ENCODE measurements at regions not wholly inside any gene's neighbourhood (a gene's known extent, or its start where the extent isn't known, plus 50 kb on each side); places are given as distances from the start of the nearest gene placed in this dataset.
"Not testable (repeated sequence)": the region's sequence is repeated elsewhere in the genome, so short reads cannot be mapped to it uniquely, and the experiment has no call there.

DNA sequence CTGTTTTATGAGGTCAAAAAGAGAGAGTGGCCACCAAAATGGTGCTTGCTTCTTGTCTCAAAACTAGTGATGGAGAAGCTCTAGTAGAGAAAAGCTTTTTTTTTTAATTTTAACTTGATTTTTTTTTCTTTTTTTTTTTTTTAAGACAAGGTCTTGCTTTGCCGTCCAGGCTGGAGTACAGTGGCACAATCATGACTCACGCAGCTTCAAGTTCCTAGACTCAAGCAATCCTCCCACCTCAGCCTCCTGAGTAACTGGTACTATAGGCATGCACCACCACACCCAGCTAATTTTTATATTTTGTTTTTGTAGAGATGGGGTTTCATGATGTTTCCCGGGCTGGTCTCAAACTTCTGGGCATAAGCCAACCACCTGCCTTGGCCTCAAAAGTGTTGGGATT is 279.0 kb downstream of the TBC1D4 start:
- no peaks in the 10 kb centered on the region for H3K9me3 Mint-ChIP-seq
- H3K4me1 Mint-ChIP-seq, result no peaks in the 10 kb centered on the region
- H3K4me3 Mint-ChIP-seq, result no peak overlapping the region
- POLR2A ChIA-PET, result no interaction called here
- no peaks in the 10 kb centered on the region for H3K36me3 Mint-ChIP-seq (ENCODE audit: low read depth)
- H3K27me3 Mint-ChIP-seq, result peaks cover 14% of the 10 kb centered on the region
- no peak for DNase-seq
- no peak overlapping the region for H3K27ac Mint-ChIP-seq
- CTCF ChIA-PET, result interaction anchor here (0.9 kb wide), 1 partner anchor 17 kb away, joined by 3 read pairs; no protein-coding TSS in a partner anchor

DNA sequence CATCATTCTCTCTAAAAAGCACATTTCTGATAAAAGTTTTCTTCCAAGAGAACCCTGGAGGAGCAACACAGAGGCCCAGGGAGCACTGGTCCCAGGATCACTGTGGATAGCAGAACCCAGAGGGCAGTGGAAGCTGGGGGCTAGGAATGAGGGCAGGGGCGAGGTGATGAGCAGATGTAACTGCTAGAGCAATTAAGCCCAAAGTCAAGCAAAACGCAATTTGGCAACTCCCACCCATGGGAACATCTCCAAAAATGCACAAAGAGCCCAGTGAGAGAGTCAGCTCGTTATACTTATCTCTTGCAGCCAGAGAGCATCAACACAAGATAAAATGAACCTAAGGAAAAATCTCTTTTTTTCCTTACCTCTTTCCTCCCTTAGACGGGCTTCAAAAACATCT is 284.2 kb downstream of the TBC1D4 start:
- ChIA-PET CTCF (no interaction called here), POLR2A (no interaction called here)
- DNase-seq, result no peak
- Mint-ChIP-seq H3K9me3 (no peaks in the 10 kb centered on the region), H3K36me3 (ENCODE audit: low read depth) (no peaks in the 10 kb centered on the region), H3K4me3 (no peak overlapping the region), H3K27ac (no peak overlapping the region), H3K4me1 (no peaks in the 10 kb centered on the region), H3K27me3 (peaks cover 19% of the 10 kb centered on the region)

DNA sequence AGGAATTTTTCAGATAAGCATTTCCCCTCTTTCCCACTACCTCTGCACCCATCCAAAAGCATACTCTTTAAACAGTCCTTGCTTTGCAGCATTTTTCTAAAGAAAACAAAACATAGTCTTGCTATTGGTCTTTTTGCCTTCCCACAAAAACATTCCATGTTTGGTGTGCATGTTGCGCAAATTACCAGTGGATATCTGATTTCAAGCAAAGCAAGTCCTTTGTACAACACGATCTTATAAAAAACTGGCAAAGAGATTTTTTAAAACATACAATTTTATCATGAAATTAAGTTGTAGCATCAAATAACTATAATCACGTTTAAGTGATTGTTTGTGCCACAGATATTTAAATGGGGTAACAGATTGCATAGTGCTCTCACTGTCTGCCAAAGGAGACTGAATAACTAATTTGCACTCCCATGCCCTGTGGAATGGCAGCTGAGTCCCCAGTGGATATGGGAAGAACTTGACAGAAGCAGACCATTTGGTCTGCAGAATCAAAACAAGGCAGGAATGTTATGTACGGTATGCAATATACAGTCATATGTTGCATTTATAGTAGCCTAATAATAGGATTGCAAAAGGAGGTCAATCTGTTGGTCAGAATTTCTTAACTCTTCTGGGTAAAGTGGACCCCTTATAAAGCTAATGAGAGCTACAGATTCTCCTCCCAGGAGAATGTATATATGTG is 285.7 kb downstream of the TBC1D4 start:
- POLR2A ChIA-PET, result no interaction called here
- Mint-ChIP-seq H3K9me3 (no peaks in the 10 kb centered on the region), H3K27me3 (peaks cover 19% of the 10 kb centered on the region), H3K36me3 (ENCODE audit: low read depth) (no peaks in the 10 kb centered on the region), H3K4me1 (no peaks in the 10 kb centered on the region), H3K4me3 (no peak overlapping the region), H3K27ac (no peak overlapping the region)
- CTCF ChIA-PET, result no interaction called here
- DNase-seq, result no peak

DNA sequence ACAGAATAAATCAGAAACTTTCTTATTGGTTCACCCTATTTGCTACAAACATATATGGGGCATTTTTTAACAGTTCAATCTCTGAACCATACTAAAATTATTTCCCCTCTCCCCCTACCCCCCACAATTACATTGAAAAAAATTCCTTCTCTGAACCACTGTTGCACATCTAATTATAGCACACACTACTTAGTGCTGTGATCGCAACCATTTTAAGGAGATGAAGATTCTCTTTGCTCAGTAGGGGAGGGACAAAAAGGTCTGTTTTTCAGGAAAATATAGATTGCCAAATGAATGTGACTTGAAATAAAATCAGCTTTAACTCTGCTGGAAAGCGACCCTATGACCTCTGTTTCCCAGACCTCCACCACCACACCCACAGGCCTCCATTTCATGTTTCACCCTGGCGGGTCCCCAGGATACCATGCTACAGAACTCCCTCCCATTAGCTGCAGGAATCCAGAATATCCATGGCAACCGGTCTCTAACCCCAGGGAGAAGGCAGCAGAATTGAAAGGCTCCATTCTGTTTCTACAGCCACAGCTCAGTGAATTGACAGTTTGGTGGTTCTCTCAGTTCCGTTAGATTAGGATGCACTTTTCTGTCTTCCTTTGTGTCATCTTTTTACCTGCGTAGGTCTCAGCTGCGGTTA is 286.3 kb downstream of the TBC1D4 start:
- Mint-ChIP-seq H3K4me1 (no peaks in the 10 kb centered on the region), H3K27me3 (peaks cover 13% of the 10 kb centered on the region), H3K9me3 (no peaks in the 10 kb centered on the region)

DNA sequence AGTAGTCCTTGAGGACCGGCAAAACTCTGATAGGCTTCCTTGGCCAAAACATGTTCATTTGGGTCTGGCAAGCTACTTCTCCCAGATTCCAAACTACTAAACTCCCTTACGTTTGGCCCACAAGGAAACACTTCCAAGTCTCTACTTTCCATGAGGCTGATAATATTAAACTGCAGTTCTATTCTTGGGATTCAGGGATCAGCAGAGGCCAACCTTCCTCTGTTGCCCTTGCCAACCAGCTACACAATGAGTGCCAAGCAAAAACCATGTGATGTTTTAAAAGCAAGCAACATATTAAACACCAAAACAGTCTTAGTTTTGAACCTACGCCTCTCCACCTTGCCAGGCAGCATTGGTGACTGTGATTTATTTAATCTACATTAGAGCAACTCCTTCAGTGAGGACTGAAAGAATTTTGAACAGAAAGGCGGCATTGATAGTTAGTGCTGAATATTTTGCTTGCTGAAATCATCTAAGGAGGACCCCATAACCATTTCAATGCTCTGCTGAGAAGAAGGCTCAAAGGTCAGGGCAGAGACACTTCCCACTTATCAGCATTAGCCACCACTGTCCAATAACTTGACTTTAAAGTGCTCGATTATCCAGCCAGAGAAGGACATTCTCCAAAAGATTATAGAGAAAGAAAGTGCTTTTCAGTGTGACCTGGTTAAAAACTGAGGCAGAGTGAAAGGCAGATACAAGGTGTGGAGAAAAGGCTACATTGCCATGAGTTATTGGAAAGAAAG is 287.1 kb downstream of the TBC1D4 start:
- no peak for DNase-seq
- H3K9me3 Mint-ChIP-seq, result no peaks in the 10 kb centered on the region
- CTCF ChIA-PET, result no interaction called here
- H3K4me3 Mint-ChIP-seq, result no peak overlapping the region
- peaks cover 13% of the 10 kb centered on the region for H3K27me3 Mint-ChIP-seq
- POLR2A ChIA-PET, result no interaction called here
- H3K4me1 Mint-ChIP-seq, result no peaks in the 10 kb centered on the region
- H3K27ac Mint-ChIP-seq, result no peak overlapping the region
- no peaks in the 10 kb centered on the region for H3K36me3 Mint-ChIP-seq (ENCODE audit: low read depth)

More for the DNA sequence above, 286.3 kb downstream of the TBC1D4 start:
- Mint-ChIP-seq H3K27ac (no peak overlapping the region), H3K36me3 (ENCODE audit: low read depth) (no peaks in the 10 kb centered on the region), H3K4me3 (no peak overlapping the region)
- DNase-seq, result no peak
- CTCF ChIA-PET, result no interaction called here
- POLR2A ChIA-PET, result no interaction called here

DNA sequence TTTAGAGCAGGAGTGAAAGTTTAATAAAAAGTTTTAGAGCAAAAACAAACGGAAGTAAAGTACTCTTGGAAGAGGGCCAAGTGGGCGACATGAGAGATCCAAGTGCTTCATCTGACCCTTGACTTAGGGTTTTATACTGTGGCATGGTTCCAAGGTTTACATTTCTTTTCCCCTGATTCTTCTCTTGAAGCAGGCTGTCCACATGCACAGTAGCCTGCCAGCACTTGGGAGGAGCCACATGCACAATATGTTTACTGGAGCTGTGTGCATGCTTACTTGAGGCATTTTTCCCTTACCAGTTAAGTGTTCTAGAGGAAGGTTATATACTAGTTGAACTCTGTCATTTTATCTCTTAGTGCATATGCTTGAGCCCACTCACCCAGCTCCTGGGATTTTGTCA is 295.6 kb downstream of the TBC1D4 start:
- H3K27ac Mint-ChIP-seq, result no peak overlapping the region
- no peaks in the 10 kb centered on the region for H3K36me3 Mint-ChIP-seq (ENCODE audit: low read depth)
- H3K27me3 Mint-ChIP-seq, result no peaks in the 10 kb centered on the region
- no peaks in the 10 kb centered on the region for H3K4me1 Mint-ChIP-seq
- ChIA-PET CTCF (no interaction called here), POLR2A (no interaction called here)
- DNase-seq, result no peak
- H3K4me3 Mint-ChIP-seq, result no peak overlapping the region
- peaks cover 8% of the 10 kb centered on the region for H3K9me3 Mint-ChIP-seq

DNA sequence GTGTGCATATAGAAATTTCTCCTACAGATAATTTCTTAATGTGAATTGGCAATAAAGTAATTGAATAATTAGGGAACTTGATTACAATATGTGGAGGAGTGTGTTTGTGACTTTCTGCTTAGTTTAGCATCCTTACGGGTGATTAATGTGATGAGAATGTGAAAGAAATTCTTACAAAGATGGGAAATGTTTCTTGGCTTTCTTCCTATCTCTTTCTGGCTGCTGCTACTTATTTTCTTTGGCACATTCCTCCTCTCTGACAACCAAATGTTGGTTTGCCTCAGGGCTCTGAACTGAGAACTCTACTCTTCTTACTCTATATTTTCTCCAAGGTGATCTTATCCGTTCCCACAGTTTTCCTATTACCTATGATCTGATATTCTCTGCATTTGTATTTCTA is 300.1 kb downstream of the TBC1D4 start:
- Mint-ChIP-seq H3K27ac (no peak overlapping the region), H3K9me3 (peaks cover 8% of the 10 kb centered on the region), H3K36me3 (ENCODE audit: low read depth) (no peaks in the 10 kb centered on the region), H3K4me3 (no peak overlapping the region), H3K4me1 (no peaks in the 10 kb centered on the region), H3K27me3 (no peaks in the 10 kb centered on the region)
- DNase-seq, result no peak
- CTCF ChIA-PET, result no interaction called here
- POLR2A ChIA-PET, result no interaction called here

DNA sequence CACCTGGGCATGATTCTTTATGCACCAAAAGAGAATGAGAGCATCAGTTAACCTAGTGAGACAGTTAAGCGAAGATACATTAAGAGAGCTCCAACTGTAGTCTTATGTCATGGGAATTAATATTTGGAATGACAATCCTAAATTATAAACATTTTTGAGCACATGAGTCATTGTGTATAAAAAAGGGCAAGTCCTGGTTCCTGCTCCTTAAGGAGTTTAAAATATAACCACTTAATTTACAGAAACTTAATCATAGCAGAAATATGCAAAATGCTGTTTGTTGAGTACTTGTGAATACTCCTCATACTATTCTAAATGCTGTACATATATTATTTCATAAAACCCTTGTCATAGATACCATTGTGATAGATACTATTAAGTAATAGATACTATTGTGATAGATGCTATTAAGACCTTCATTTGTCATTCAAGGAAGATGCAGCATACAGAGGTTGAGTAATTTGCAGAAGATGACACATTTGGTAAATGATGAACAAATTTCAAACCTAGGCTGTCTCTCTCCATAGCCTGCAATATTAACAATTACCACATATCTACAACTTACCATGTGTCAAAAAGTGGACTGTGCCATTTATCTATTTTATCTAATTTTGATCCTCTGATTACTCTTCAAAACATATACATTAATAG is 301.0 kb downstream of the TBC1D4 start:
- no peak overlapping the region for H3K4me3 Mint-ChIP-seq
- H3K27me3 Mint-ChIP-seq, result no peaks in the 10 kb centered on the region
- no peaks in the 10 kb centered on the region for H3K4me1 Mint-ChIP-seq
- H3K27ac Mint-ChIP-seq, result no peak overlapping the region
- peaks cover 8% of the 10 kb centered on the region for H3K9me3 Mint-ChIP-seq
- ChIA-PET CTCF (no interaction called here), POLR2A (no interaction called here)
- no peaks in the 10 kb centered on the region for H3K36me3 Mint-ChIP-seq (ENCODE audit: low read depth)
- no peak for DNase-seq

DNA sequence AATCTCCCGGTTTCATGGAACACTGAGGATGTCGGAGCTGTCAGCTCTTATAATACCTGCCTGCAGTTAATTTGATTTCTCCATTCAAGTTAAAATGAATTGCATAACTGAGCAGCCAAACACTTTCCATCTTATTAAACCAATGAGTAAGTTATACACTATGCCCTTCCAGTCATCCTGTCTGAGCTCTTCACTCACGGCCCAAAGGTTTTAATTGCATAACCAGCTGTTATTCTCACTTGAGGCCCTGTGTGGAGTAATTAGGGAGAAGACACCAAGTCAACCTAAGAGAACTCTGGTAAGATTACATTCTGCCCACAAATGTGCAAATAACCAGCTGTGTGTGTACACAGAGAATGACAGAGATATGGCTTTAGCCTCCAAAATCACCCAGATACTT is 303.5 kb downstream of the TBC1D4 start:
- Mint-ChIP-seq H3K4me3 (no peak overlapping the region), H3K27me3 (no peaks in the 10 kb centered on the region), H3K9me3 (peaks cover 2% of the 10 kb centered on the region), H3K27ac (no peak overlapping the region), H3K4me1 (no peaks in the 10 kb centered on the region), H3K36me3 (ENCODE audit: low read depth) (no peaks in the 10 kb centered on the region)
- DNase-seq, result no peak
- POLR2A ChIA-PET, result no interaction called here
- CTCF ChIA-PET, result no interaction called here

DNA sequence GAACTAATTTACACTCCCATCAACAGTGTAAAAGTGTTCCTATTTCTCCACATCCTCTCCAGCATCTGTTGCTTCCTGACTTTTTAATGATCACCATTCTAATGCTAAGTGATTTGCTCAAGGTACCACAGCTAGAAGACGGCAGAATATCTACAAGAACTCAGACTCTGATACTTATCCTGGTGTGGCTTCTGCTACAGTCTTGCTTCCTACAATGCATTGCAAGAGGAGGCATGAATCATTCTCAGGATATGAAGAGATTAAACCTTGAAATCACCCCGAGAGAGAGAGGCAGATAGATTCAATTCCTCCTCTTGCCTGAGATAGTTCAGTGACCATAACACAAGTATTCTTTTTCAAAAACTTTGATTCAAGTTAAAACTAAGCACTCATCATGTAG is 306.4 kb downstream of the TBC1D4 start:
- CTCF ChIA-PET, result no interaction called here
- Mint-ChIP-seq H3K36me3 (ENCODE audit: low read depth) (no peaks in the 10 kb centered on the region), H3K27me3 (peaks cover 1% of the 10 kb centered on the region), H3K4me3 (no peak overlapping the region), H3K27ac (no peak overlapping the region), H3K4me1 (no peaks in the 10 kb centered on the region), H3K9me3 (peaks cover 2% of the 10 kb centered on the region)
- no peak for DNase-seq
- POLR2A ChIA-PET, result no interaction called here

DNA sequence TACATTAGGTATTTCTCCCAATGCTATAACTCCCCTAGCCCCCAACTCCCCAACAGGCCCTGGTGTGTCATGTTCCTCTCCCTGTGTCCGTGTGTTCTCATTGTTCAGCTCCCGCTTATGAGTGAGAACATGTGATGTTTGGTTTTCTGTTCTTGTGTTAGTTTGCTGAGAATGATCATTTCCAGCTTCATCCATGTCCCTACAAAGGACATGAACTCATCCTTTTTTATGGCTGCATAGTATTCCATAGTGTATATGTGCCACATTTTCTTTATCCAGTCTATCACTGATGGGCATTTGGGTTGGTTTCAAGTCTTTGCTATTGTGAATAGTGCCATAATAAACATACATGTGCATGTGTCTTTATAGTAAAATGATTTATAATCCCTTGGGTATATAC is 306.9 kb downstream of the TBC1D4 start:
- H3K27ac Mint-ChIP-seq; H3K9me3 Mint-ChIP-seq; DNase-seq; H3K4me3 Mint-ChIP-seq; H3K36me3 Mint-ChIP-seq (ENCODE audit: low read depth); CTCF ChIA-PET; H3K4me1 Mint-ChIP-seq; POLR2A ChIA-PET; H3K27me3 Mint-ChIP-seq: not testable (repeated sequence)

DNA sequence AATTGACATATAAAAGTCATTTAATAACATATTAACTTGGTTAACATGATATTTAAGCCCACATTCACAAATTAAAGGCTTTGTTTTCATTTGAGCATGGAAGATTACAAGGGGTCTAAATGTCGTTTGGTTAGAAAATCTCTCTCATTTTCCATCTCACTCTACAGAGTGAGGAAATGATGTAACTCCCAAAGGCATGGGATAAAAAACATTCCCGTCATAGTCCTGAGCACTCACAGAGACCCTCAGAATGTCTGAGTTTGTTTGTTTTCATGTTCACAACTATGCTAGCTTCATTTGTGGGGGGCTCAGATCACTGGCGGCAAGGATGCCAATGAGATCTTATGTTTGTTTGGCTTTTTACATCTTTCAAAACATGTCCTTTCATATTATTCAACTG is 307.5 kb downstream of the TBC1D4 start:
- ChIA-PET POLR2A (no interaction called here), CTCF (no interaction called here)
- Mint-ChIP-seq H3K9me3 (peaks cover 2% of the 10 kb centered on the region), H3K4me3 (no peak overlapping the region), H3K27me3 (peaks cover 1% of the 10 kb centered on the region), H3K4me1 (no peaks in the 10 kb centered on the region), H3K36me3 (ENCODE audit: low read depth) (no peaks in the 10 kb centered on the region), H3K27ac (no peak overlapping the region)
- no peak for DNase-seq

DNA sequence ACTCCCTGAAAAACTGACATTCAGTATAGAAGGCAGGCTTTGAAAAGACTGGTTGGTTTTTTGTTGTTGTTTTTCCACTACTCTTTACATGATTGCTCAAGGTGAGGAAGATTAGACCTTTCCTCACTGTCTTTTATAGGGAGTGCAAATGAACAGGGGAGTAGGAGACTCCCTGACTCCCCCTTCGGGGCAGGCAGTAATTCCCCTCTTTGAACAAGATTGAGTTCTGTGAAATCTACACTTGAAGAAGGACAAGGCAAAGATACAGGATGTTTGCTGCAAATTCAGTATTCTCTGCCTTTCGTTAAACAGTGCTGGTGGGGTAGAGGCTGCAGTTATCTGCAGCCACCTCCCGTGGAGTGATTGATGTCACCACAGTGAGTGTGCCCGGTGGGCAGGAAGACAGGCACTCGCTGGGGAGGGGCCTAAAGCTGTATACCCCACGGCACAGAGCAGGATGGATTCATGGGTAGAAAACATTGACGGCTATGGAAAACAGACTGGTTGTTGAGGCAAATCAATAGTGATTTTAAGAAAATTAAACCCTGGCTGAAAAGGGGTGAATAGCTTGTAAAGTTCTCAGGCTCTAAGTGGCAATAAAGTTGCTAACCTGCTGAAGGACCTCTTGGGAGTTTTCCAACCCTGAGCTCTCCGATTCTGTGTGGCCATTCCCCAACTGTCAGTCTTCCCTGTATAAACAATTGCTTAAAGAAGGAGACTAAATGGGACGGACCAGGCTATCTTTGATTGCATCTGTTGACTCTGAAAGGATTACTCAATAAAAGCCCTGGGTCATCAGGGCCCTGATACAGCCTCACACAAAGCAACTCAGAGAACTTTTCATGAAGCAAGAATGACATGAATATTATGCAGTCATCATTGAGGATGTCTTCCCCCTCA is 308.3 kb downstream of the TBC1D4 start:
- POLR2A ChIA-PET, result no interaction called here
- Mint-ChIP-seq H3K36me3 (ENCODE audit: low read depth) (no peaks in the 10 kb centered on the region), H3K4me1 (no peaks in the 10 kb centered on the region), H3K27ac (no peak overlapping the region), H3K4me3 (no peak overlapping the region), H3K9me3 (peaks cover 2% of the 10 kb centered on the region), H3K27me3 (peaks cover 1% of the 10 kb centered on the region)
- CTCF ChIA-PET, result no interaction called here
- DNase-seq, result no peak

All from activated CD4-positive, alpha-beta memory T cell treated with anti-CD3 and anti-CD28 coated beads, Interleukin-2, amount 10 ng/mL, durations not matched to agents 7 days and 5 days (primary cell).